GM13977 (cell line): ENCODE measurements at regions not wholly inside any gene's neighbourhood (a gene's known extent, or its start where the extent isn't known, plus 50 kb on each side); places are given as distances from the start of the nearest gene placed in this dataset.
A peak's percentile ranks its signal among the peaks of the same experiment; 100 is the strongest.
"Not testable (repeated sequence)": the region's sequence is repeated elsewhere in the genome, so short reads cannot be mapped to it uniquely, and the experiment has no call there.

Experiments used
- DNase-seq: peaks from one replicate; pipeline ENCODE4 v3.0.0; 2012; ENCODE audit warnings: low spot score
- in situ Hi-C: fragments of 300-500 bp; cut with MboI; formaldehyde crosslinking; loops from one replicate; pipeline ENCODE4 v1.12.0; 2022; ENCODE audit warnings: low sequenced_read_pairs, low pct_unique_long_range_greater_than_20kb, mixed read lengths, inconsistent platforms; ENCODE audit not compliant: unreplicated experiment
- TF ChIP-seq, protein P1 (sequence below): IDR thresholded peaks from 2 replicates; pipeline ENCODE4 v1.5.1; 2012; ENCODE audit warnings: mild to moderate bottlenecking, control low read depth; ENCODE audit not compliant: insufficient read depth; ENCODE audit errors: extremely low read depth, missing control alignments

DNA sequence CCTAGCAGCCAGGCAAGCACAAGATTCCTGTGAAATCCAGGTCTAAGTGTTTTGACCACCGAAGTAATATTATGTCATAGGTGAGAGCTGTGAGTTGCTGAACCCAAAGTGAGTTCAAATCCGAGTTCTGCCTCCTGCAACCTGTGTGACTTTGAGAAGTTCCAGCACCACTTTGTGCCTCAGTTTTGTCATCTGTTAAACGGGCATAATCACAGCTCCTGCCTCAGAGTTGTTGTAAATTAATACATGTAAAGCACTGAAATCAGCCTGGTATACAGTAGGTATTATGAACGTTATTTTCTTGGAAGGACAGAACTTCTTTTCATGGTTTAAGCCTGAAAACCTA, 152.5 kb upstream of the ALDH3B2 start:
- DNase-seq, in situ Hi-C loops: not testable (repeated sequence)

DNA sequence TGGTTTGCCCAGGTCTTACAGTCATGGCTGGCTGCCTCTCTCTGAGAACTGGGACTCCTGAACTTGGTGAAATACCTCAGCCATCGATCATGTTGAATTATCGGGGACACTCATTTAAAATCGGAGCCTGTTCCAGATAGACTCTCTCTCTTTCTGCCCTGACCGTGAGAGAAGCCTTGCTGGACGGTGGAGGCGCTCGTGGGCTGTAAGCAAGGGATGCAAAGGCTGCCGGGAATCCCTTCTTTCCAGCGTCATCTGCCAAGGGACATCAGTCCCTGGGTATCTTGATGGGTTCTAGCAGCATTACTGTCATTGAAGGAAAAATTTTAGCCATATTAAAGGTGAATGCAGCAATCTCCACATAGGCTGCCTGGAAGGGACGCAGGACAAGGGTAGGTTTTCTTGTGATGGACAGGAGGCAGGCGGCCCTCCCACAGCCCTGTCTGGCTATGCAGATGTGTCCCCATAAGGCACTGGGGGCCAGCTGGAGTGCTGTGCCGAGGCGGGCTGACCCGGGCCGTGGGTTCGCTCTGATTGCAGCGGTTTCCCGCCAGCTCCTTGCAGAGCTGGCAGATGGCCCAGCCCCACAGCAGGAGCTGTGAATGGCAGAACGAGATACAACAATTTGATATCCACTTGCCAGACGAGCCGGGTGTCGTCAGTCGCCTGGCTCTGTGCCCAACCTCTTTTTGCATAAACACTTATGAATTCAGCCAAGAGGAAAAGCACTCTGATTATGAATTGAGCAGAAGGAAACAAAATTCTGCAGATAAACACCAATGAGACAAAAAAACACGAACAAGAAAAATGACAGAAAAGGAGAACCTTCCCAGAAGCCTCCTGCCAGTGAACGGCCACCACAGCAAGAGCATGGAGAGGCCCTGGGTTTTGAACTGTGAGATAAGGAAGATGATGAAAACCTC, 151.9 kb upstream of the ALDH3B2 start:
- in situ Hi-C loops, DNase-seq: not testable (repeated sequence)

DNA sequence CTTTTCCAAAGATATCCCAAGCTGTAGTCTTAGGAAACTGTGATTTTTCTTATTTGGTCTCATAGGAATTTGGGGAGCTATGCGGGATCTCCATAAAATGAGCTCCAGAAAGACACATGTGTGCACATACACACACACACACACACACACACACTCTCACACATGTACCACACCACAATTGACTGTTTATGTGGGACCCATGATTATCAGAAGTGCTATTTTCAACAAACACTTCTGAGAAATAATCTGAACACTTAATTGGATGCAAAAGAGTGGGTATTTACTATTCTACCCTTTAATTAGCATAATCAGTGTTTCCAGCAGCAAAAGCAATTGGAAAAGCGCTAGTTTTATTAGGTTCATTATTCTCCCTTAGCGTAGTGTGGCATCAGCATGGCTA, 150.4 kb upstream of the ALDH3B2 start:
- DNase-seq, in situ Hi-C loops: not testable (repeated sequence)

DNA sequence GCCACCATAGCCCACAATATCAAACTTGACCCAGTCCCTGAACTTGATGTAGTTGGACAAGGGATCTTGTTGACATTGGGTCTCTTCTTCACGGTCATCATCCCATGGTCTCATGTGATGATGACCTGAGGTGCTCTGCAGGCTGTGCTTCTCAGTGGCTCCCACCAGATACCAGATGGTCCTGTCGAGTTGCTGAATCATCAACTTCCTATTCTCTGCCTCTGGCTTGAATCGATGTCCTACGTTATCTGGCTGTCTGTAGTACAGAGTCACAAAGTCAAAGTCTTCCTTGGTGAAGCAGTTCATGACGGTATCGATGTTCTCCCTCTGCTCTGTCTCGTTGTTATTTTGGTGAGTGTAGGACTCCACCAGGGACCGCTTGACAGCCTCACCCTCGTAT, 145.7 kb upstream of the ALDH3B2 start:
- in situ Hi-C loops, result no loop called here
- DNase-seq, result no peak
- TF ChIP-seq, protein P1, sequence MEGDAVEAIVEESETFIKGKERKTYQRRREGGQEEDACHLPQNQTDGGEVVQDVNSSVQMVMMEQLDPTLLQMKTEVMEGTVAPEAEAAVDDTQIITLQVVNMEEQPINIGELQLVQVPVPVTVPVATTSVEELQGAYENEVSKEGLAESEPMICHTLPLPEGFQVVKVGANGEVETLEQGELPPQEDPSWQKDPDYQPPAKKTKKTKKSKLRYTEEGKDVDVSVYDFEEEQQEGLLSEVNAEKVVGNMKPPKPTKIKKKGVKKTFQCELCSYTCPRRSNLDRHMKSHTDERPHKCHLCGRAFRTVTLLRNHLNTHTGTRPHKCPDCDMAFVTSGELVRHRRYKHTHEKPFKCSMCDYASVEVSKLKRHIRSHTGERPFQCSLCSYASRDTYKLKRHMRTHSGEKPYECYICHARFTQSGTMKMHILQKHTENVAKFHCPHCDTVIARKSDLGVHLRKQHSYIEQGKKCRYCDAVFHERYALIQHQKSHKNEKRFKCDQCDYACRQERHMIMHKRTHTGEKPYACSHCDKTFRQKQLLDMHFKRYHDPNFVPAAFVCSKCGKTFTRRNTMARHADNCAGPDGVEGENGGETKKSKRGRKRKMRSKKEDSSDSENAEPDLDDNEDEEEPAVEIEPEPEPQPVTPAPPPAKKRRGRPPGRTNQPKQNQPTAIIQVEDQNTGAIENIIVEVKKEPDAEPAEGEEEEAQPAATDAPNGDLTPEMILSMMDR, result no peak

DNA sequence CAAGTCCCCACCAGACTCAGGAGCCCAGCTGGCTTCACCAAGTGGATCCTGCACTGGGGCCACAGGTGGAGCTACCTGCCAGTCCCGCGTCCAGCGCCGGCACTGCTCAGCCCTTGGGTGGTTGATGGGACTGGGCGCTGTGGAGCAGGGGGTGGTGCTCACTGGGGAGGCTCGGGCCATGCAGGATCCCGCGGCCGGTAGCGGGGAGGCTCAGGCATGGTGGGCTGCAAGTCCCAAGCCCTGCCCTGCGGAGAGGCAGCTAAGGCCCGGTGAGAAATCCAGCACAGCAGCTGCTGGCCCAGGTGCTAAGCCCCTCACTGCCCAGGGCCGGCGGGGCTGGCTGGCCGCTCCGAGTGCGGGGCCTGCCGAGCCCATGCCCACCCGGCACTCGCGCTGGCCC, 143.1 kb upstream of the ALDH3B2 start:
- in situ Hi-C loops, result not testable (repeated sequence)

DNA sequence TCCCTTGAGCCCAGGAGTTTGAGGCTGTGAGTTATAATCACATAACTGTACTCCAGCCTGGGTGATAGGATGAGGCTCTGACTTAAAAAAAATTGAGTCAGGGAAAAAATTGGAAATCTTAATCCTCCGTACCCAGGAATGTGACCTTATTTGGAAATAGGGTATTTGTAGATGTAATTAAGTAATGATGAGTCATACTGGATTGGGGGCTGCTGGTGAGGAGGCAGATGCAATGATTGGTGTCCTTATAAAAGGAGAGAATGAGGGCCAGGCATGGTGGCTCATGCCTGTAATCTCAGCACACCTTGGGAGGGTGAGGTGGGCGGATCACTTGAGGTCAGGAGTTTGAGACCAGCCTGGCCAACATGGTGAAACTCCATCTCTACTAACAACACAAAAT, 134.9 kb upstream of the ALDH3B2 start:
- in situ Hi-C loops, DNase-seq: not testable (repeated sequence)

More for the DNA sequence above, 143.1 kb upstream of the ALDH3B2 start:
- not testable (repeated sequence) for DNase-seq

DNA sequence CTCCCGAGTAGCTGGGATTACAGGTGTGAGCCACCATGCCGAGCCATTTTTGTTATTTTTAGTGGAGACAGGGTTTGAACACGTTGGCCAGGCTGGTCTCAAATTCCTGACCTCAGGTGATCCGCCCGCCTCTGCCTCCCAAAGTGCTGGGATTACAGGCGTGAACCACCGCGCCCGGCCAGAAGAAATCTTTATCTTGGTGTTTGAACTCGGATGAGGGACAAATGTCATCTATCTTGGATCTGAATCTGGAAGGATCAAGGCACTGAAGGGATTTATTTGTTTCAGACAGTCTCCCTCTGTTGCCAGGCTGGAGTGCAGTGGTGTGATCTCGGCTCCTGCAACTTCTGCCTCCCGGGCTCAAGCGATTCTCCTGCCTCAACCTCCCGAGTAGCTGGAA, 133.5 kb upstream of the ALDH3B2 start:
- DNase-seq, in situ Hi-C loops: not testable (repeated sequence)

DNA sequence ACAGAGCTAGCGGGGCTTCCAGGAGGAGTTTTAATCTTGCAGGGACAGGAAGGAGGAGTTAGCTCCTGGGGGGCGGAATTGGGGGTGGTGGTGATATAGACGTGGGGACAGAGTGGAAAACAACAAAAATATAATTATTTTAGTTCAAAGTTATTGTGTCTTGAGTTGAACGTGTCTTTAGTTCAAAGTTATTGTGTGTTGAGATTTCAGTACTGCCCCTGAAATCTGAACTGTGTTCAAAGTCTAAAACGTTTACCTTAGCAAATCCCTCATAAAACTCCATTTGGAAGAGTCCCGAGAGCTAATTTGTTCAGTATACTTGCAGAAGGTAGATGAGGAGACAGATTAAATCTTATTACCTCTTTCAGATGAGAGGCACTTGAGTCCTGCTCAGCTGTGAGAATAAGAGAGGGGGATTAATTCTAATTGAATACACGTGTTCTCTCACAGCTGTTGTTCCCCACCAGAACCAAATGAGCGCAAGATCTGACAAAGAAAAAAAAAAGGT, 132.4 kb upstream of the ALDH3B2 start:
- in situ Hi-C loops, DNase-seq: not testable (repeated sequence)

DNA sequence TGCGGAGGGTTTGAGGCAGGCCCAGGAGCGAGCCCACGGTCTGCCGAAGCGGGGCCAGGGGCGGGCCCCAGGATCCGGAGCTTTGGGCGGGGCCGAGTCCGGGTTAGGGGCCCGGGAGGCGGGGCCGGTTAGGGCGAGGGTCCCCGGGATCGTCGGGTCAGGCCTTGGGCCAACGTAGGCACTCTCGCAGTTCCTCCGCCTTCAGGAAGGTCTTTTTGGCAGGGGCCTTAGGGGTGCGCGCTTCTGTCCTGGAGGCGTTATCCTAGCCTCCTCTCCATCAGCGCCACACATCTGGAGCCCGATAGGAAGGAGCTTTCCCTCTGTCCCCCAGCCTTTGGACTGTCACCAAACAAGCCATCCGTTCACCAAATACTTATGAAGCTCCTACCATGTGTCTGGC, 131.8 kb upstream of the ALDH3B2 start:
- in situ Hi-C loops, DNase-seq: not testable (repeated sequence)

DNA sequence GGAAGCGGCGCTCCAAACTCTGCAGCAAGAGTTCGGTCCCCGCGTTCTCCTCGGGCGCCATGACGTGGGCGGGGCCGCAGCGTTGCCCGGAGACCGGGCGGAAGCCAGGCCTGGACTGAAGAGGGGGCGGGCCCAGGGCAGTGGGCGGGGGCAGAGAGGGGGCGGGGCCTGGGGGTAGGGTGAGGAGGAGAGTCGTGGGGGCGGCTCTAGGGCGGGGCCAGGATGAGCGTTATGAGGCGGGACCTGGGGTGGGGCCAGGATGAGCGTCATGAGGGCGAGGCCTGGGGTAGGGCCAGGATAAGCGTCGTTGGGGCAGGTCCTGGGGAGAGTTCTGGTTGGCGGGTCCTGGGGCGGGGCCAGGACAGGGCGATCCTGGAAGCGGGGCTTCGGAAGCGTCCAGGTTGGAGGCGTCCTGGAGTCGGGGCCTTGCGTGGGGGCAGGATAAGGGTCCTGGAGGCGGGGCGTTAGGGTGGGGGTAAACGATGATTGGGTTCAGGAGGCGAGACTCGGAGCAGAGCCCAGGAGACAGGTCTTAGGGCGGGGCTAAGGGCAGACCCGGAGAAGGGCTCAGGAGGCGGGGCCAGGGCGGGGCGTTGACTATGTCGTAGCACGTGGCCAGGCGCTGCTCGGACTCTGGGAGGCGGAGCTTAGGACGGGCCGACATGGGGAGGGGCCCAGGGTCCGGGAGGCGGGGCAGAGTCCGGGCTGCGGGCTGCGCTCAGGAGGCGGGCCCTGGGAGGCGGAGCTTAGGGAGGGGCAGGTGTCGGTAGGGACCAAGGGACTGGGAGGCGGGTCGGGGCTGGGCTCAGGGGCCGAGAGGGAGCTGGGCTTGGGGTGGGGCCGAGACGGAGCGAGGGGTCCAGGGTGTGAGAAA, 131.1 kb upstream of the ALDH3B2 start:
- in situ Hi-C loops, result not testable (repeated sequence)
- peak; percentile 96 for DNase-seq

DNA sequence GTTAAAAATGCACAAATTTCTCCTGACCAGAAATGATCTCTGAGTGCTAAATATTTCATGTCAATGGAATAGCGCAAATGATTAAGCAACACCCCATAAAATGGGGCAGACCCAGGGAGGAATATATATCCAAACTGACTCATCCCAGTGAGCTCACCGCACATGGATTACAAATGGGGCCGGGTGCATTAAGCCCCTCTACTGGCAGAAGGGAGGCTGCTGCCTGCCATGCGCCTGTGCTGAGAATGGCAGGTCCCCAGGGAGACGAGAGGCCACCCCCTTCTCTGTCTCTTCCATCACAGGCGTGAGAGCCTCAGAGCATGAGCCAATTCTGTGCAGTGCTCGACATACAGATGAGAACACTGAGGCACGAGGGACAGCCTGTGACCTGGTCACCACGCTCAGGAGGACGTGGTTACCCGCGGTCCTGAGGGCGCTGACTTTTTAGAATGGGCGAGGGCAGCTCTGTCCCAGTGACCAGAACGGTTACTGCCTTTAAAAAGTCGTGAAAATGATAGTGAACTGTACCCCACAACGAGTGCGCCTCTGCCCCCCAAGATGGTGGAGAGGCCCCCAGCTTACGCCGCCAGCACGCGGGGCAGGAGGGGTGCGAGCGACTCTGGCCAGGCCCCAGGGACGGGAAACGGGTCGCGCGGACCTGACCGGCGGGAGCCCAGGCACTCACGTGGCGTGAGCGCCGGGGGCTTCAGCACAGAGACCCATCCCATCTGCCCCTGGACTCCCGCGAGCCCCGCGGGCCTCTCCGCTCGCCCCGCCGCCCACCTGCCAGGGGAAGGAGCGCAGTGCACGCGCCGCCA, 130.2 kb upstream of the ALDH3B2 start:
- DNase-seq, in situ Hi-C loops: not testable (repeated sequence)
- TF ChIP-seq, protein P1, result peak; percentile 1

DNA sequence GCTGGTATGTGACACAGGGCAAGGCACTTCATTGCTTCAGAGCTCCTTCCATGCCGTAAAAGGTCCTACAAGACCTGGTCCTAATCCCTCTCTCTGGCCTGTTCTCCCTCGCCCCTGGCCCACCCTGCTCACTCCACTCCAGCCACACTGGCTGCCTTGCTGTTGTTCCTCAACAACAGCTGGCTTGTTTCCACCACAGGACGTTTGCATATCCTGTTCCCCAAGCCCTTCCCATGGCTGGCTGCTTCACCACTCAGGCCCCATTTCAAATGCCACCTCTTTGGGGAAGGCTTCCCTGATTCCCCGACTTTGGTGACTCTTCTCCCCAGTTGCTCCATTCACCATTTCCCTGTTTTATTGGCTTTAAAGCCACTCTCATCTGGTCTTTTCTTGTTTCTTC, 129.1 kb upstream of the ALDH3B2 start:
- DNase-seq, in situ Hi-C loops: not testable (repeated sequence)

DNA sequence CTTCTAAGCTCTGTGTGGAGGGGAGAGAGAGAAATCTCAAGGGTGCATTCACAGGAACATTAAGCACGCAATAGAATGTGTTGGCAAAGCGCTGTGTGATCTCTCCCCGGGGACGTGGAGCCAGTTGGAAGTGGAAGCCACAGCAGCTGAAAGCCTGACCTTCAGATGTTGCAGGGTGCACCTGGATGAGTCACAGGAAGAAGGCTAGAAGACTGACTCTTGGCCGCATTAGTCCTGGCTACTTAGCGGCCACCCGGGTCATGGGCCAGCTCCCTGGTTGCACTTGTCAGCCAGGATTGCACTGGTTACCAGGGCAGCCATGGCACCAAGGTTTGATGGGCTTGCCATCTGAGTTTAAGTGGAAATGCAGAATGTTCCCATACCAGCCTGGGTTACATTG, 128.6 kb upstream of the ALDH3B2 start:
- DNase-seq, in situ Hi-C loops: not testable (repeated sequence)

DNA sequence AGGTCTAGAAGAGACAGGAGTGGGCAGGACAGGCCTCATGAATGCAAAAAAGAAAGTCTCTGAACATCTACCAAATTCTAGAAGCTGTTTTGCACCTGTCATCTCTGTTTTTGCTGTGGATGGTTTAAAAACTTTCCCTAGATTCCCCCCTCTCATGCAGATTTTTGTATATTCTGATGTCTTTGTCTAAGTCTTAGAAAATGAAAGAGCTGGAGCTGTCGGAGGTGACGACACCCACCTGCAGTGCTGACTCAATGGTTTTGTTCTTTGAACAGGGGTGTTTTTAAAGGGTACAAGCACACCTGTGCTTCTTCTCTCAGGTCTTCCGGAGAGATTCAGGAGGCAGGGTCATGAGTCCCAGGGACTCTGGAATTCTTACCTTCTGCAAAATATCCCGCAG, 128.2 kb upstream of the ALDH3B2 start:
- DNase-seq, in situ Hi-C loops: not testable (repeated sequence)

DNA sequence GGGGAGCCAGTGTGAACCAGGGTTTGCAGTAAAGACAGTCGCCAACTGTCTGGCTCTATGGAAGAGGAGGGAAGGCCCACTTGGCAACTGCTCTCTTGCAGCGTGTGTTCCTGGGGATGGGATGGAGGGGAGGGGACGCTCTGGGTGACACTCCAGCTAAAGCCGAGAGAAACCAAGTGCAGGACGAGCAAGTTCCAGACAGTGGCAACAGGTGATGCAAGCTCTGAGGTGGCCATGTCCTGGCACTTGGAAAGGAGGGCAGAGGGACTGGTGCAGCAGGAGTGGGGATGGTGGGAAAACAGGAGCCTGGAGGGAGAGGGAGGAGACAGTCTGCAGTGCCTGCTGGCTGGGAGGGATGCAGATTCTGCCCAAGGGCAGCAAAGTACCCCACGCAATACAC, 127.0 kb upstream of the ALDH3B2 start:
- DNase-seq, in situ Hi-C loops: not testable (repeated sequence)
